Heart right ventricle (tissue), 16 donors: ENCODE measurements at regions not wholly inside any gene's neighbourhood (a gene's known extent, or its start where the extent isn't known, plus 50 kb on each side); places are given as distances from the start of the nearest gene placed in this dataset.

Experiments used
- ATAC-seq, 8 donors: fragments of 200-7000 bp; cut with Tn5 transposase; one replicate each; pipeline ENCODE4 v1.9.1; 2020; ENCODE audit warnings: mild to moderate bottlenecking in 8 of 8, moderate library complexity in 8 of 8, moderate number of reproducible peaks in 1 of 8
- DNase-seq, 2 donors: peaks; one replicate each; pipeline ENCODE4 v3.0.0-alpha.2; 2020
- H3K27ac ChIP-seq, 10 donors: fragments of 200-600 bp; sonication (generic) in 2 of 10; one replicate each; pipeline versions ENCODE4 v1.5.0 to v1.8.0; 2020 to 2022; ENCODE audit warnings: mild to moderate bottlenecking in 3 of 10
- H3K27me3 ChIP-seq, 7 donors: fragments of 200-600 bp; one replicate each; pipeline ENCODE4 v1.8.0; 2021 to 2022; ENCODE audit warnings: mild to moderate bottlenecking in 2 of 7
- H3K36me3 ChIP-seq, 9 donors: fragments of 200-600 bp; sonication (generic) in 1 of 9; one replicate each; pipeline versions ENCODE4 v1.5.0 to v1.8.0; 2020 to 2022; ENCODE audit warnings: mild to moderate bottlenecking in 2 of 9
- H3K4me1 ChIP-seq, 9 donors: fragments of 200-600 bp; sonication (generic) in 1 of 9; one replicate each; pipeline versions ENCODE4 v1.5.0 to v1.8.0; 2020 to 2022; ENCODE audit warnings: mild to moderate bottlenecking in 4 of 9
- H3K4me3 ChIP-seq, 10 donors: fragments of 200-600 bp; sonication (generic) in 2 of 10; one replicate each; pipeline versions ENCODE4 v1.5.0 to v1.8.0; 2020 to 2022; ENCODE audit warnings: mild to moderate bottlenecking in 7 of 10, moderate library complexity in 2 of 10
- H3K9me3 ChIP-seq, 11 donors: fragments of 200-600 bp in 10 of 11; sonication (generic) in 2 of 11; one replicate each; pipeline versions ENCODE4 v1.5.0 to v1.8.0; 2013 to 2022; ENCODE audit warnings: mild to moderate bottlenecking in 2 of 11, control low read depth in 1 of 11, moderate library complexity in 1 of 11
- CTCF ChIP-seq, 9 donors: fragments of 200-600 bp; sonication (generic) in 2 of 9; IDR thresholded peaks; one replicate each; pipeline versions ENCODE4 v1.5.0 to v1.8.0; 2021 to 2022; ENCODE audit warnings: antibody characterized with exemption in 9 of 9, mild to moderate bottlenecking in 5 of 9, moderate library complexity in 1 of 9
- WGBS, 2 donors: extraction: QIAGEN DNeasy Blood & Tissue Kit; methylation state at CpG; one replicate each; pipeline ENCODE4 v1.1.7; 2013; ENCODE audit warnings: inconsistent platforms in 1 of 2; 5-methylcytosine and 5-hydroxymethylcytosine counted together
- intact Hi-C, 10 donors: fragments of 100-400 bp; cut with DNase I; formaldehyde crosslinking; loops; one replicate each; pipeline versions ENCODE4 v1.11.1 to v1.14.2; 2022
- donor health status: Arrhythmogenic right ventricular cardiomyopathy.
- donor health status: ischemic (EF 13 %, LVEDD 7.1; RV severe dilation, severe dysfunction).
- donor health status: healthy with polysubstance abuse.
- donor health status: DM: no; HTN: yes; CAD: no.
- donor health status: DM: no; HTN: no; CAD: no.
- donor health status: ischemic (EF 25% LVEDD 6.9; RV normal size, moderate dysfunction).
- donor health status: ischemic (EF 25% LVEDD 5.7; RV mildly dilated, moderate dysfunction).
- donor health status: healthy.
- donor health status: DM: yes; HTN: yes; CAD: no.
- donor health status: Ischemic cardiomyopathy.
- donor health status: ischemic (EF 35%, LVEDD 5.7; RV mildly dilated, moderate dysfunction).
- donor health status: nonischemic (EF 11% LVEDD 7.7; RV severe dilation, severe dysfunction).
- donor health status: DM: yes; HTN: yes; CAD: no.
- donor health status: PGD.
- donor health status: ischemic (EF 29% LVEDD 5.4; RV normal size, mild dysfunction).
- donor health status: nonischemic (EF 23%, LVEDD 6.1; RV moderate dilation, normal function).

- Histone ChIP-seq H3K27ac (no peak overlapping the region), H3K4me3 (no peak overlapping the region), H3K4me1 (no peaks in the 10 kb centered on the region), H3K27me3 (no peaks in the 10 kb centered on the region), H3K36me3 (no peaks in the 10 kb centered on the region), H3K9me3 (no peaks in the 10 kb centered on the region)
- intact Hi-C loops: loop anchor here in 1 of 10 donors (5.0 kb wide), 1 partner anchor 626 kb away; no protein-coding TSS in a partner anchor
- WGBS, 2 donors: 30 to 32% methylated on average over 1 of the region's 1 CpG
- no peak for TF ChIP-seq CTCF (IDR thresholded peaks at IDR 0.05)
- ATAC-seq (no peak), DNase-seq (no peak)
Observed at GRCh38 chr1:75083223-75083622, 51.0 kb upstream of the LHX8 start.

- Histone ChIP-seq H3K4me3 (no peak overlapping the region), H3K4me1 (no peaks in the 10 kb centered on the region), H3K27ac (no peak overlapping the region), H3K9me3 (no peaks in the 10 kb centered on the region), H3K36me3 (no peaks in the 10 kb centered on the region), H3K27me3 (no peaks in the 10 kb centered on the region)
- TF ChIP-seq CTCF (IDR thresholded peaks at IDR 0.05): no peak
- intact Hi-C loops: loop anchor here in 1 of 10 donors (5.0 kb wide), 1 partner anchor 627 kb away; no protein-coding TSS in a partner anchor
- ATAC-seq: no peak
- no peak for DNase-seq
- WGBS, 2 donors: 60 to 68% methylated on average over 4 of the region's 4 CpGs
Observed at GRCh38 chr1:75083848-75084514, 50.2 kb upstream of the LHX8 start.
